Keratinocyte (primary cell): ENCODE measurements at regions not wholly inside any gene's neighbourhood (a gene's known extent, or its start where the extent isn't known, plus 50 kb on each side); places are given as distances from the start of the nearest gene placed in this dataset.

Experiments used
- CTCF ChIP-seq, 3 experiments: IDR thresholded peaks in 1 of 3; conservative IDR thresholded peaks in 1 of 3; optimal IDR thresholded peaks in 1 of 3; 2 replicates in 2 of 3; 3 replicates in 1 of 3; pipeline versions ENCODE3 to v1.5.1; 2011; ENCODE audit warnings: low read length in 3 of 3, mild to moderate bottlenecking in 3 of 3, moderate library complexity in 2 of 3, control low read depth in 1 of 3, inconsistent platforms in 1 of 3; ENCODE audit not compliant: insufficient read depth in 2 of 3; ENCODE audit errors: extremely low read depth in 1 of 3
- EZH2 ChIP-seq: IDR thresholded peaks from one replicate; pipeline ENCODE4 v1.6.1; 2012; ENCODE audit warnings: inconsistent platforms, mild to moderate bottlenecking, low read length, moderate library complexity

GRCh38 chr2:237165405-237166276 lies 80.0 kb downstream of the COPS8 start:
- TF ChIP-seq CTCF (optimal IDR thresholded peaks at IDR 0.05 in 1 of 3, IDR thresholded peaks at IDR 0.05 in 1 of 3, conservative IDR thresholded peaks at IDR 0.05 in 1 of 3; ENCODE audit: extremely low read depth in 1 of 3, insufficient read depth in 2 of 3, low read length in 3 of 3) (peak; percentile 70 to 77 (median 71)), EZH2 (no peak)
